ENCODE measurements at regions not wholly inside any gene's neighbourhood (a gene's known extent, or its start where the extent isn't known, plus 50 kb on each side); places are given as distances from the start of the nearest gene placed in this dataset.
A peak's percentile ranks its signal among the peaks of the same experiment; 100 is the strongest.

DNA sequence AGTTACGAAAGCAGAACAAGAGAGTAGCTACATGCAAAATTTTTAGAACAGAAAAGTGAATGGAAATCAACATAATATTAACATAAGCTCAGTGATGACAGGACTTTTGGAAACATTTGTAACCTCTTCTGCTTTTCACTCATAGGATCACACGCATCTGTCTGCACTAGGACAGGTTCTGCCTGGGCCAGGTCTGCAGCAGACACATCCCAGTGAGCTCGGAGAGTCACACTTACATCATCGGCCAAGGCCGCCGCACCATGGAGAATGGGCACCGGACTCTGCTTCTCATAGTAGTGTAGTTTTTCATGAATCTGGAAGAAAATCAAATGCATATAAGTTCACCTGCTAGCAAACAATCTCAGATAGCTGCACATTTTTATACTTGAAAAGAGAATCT, 150.9 kb upstream of the ODAD2 start:
- Histone ChIP-seq H3K36me3 (replicated peaks) (no peaks in the 10 kb centered on the region), H3K27ac (no peak overlapping the region), H3K4me3 (ENCODE audit: low read depth, low read length) (no peak overlapping the region), H3K27me3 (replicated peaks) (no peaks in the 10 kb centered on the region)
- no peak for DNase-seq
- TF ChIP-seq, protein P1, sequence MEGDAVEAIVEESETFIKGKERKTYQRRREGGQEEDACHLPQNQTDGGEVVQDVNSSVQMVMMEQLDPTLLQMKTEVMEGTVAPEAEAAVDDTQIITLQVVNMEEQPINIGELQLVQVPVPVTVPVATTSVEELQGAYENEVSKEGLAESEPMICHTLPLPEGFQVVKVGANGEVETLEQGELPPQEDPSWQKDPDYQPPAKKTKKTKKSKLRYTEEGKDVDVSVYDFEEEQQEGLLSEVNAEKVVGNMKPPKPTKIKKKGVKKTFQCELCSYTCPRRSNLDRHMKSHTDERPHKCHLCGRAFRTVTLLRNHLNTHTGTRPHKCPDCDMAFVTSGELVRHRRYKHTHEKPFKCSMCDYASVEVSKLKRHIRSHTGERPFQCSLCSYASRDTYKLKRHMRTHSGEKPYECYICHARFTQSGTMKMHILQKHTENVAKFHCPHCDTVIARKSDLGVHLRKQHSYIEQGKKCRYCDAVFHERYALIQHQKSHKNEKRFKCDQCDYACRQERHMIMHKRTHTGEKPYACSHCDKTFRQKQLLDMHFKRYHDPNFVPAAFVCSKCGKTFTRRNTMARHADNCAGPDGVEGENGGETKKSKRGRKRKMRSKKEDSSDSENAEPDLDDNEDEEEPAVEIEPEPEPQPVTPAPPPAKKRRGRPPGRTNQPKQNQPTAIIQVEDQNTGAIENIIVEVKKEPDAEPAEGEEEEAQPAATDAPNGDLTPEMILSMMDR (IDR thresholded peaks at IDR 0.05; ENCODE audit: low read depth, low read length, missing control alignments): no peak
- in situ Hi-C loops (cut with HindIII; ENCODE audit: low pct_ligation_motif_present, low sequenced_read_pairs): no loop called here

DNA sequence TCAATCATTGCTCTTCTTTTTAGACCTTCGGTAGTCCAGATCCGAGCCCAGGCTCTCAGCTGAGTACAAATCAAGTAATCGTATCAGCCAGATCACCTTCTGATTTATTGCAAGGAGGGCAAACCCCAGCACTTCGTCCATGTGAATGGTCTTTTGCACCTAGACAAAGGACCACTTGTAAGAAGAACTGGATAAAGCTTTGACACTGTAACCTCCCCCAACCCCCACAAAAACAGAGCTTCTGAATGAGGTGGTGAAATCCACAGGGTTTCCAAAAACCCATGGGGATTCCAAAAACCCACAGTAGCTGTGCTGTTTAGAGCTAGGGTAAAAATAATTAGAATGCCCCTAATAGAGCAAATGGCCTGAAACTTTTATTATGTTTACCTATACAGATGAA, 148.8 kb upstream of the ODAD2 start:
- H3K27me3 ChIP-seq (replicated peaks): no peaks in the 10 kb centered on the region
- no peak for DNase-seq
- H3K4me3 ChIP-seq (ENCODE audit: low read depth, low read length): no peak overlapping the region
- in situ Hi-C loops (cut with HindIII; ENCODE audit: low pct_ligation_motif_present, low sequenced_read_pairs): no loop called here
- H3K27ac ChIP-seq: no peak overlapping the region
- H3K36me3 ChIP-seq (replicated peaks): no peaks in the 10 kb centered on the region
- TF ChIP-seq, protein P1 (IDR thresholded peaks at IDR 0.05; ENCODE audit: low read depth, low read length, missing control alignments): no peak

DNA sequence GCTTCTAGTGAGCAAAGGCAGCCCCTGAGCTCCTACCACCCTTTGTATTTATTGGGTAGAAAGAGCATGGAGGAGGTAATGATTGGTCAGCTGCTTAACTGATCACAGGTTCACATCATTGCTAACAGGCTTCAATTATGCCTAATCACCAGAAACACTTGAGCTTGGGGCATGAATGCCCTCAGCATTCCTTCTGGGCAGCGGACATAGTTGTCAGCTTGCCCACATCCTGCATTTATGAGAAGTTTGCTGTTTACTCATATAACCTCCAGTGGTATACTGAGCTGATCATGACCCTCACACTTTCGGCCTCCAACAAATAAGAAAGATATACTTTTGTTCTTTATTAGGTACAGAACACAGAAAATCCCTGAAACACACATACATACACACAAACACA, 140.3 kb upstream of the ODAD2 start:
- no peaks in the 10 kb centered on the region for H3K27me3 ChIP-seq (replicated peaks)
- H3K4me3 ChIP-seq (ENCODE audit: low read depth, low read length): no peak overlapping the region
- H3K27ac ChIP-seq: no peak overlapping the region
- no peaks in the 10 kb centered on the region for H3K36me3 ChIP-seq (replicated peaks)
- TF ChIP-seq, protein P1 (IDR thresholded peaks at IDR 0.05; ENCODE audit: low read depth, low read length, missing control alignments): no peak
- in situ Hi-C loops (cut with HindIII; ENCODE audit: low pct_ligation_motif_present, low sequenced_read_pairs): no loop called here
- peak; percentile 14 for DNase-seq

DNA sequence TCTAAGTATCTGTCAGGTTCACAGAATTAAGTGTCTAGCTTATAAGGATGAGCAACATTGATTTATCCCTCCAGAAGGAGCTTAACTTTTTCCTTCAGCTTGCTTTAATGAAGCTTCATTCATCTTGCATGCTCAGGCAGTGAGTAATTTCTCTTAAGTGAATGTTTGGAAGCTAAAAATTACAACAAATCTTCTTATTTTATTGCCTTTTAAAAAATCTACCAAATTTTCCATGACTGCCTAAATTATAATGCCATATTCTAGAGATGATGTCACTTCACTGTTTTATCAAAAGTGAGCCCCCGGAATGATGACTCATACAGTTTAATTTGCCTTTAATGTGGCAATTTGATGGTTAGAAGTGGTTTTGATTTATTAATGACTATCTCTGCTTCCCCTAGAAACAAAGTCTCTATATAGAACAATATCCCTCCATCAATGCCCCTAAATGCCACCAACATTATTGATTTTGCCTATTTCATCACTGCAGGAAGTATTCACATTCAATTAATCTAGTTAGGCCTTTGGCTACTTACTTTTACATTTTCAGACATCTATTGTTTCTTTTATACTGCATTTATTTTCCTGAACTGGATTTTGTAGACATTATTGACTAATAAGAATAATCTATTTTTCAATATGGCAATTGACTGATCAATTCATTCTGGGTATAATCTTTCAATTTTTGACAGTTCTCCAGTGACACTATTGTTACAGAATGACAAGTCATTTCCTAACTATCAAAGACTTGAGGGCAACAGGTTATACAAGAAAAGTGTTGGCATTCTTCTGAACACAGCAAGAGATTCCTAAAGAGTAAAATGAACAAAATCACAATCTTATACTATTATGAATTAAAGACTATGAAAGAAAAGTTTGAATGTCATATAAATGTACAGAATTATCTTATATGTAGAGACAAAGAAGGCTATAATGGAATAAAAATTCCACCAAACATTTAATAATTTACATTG, 139.3 kb upstream of the ODAD2 start:
- in situ Hi-C loops (cut with HindIII; ENCODE audit: low pct_ligation_motif_present, low sequenced_read_pairs): no loop called here
- TF ChIP-seq, protein P1 (IDR thresholded peaks at IDR 0.05; ENCODE audit: low read depth, low read length, missing control alignments): no peak
- peak overlapping the region; percentile 19 for H3K27ac ChIP-seq
- H3K36me3 ChIP-seq (replicated peaks): no peaks in the 10 kb centered on the region
- H3K4me3 ChIP-seq (ENCODE audit: low read depth, low read length): no peak overlapping the region
- H3K27me3 ChIP-seq (replicated peaks): no peaks in the 10 kb centered on the region
- DNase-seq: peak; percentile 23

DNA sequence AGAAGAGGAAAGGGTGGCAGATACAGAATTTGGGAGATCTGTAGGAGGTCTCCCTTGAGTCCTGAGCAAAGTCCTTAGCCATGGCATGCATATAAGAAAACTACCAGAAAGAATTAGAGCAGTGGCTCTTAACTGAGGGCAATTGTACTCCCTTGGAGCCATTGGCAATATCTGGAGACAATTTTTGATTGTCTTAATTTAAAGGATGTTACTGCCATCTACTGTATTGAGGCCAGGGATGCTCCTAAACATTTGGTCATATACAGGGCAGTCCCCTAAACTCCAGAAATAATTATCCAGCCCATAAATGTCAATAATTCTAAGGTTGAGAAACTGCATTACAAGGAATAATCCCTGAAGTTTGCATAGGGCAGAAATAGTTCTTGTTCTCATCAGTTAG, 136.4 kb upstream of the ODAD2 start:
- Histone ChIP-seq H3K4me3 (ENCODE audit: low read depth, low read length) (no peak overlapping the region), H3K27ac (no peak overlapping the region), H3K36me3 (replicated peaks) (no peaks in the 10 kb centered on the region), H3K27me3 (replicated peaks) (no peaks in the 10 kb centered on the region)
- in situ Hi-C loops (cut with HindIII; ENCODE audit: low pct_ligation_motif_present, low sequenced_read_pairs): no loop called here
- no peak for DNase-seq
- TF ChIP-seq, protein P1 (IDR thresholded peaks at IDR 0.05; ENCODE audit: low read depth, low read length, missing control alignments): no peak
